Neutrophil (primary cell): ENCODE measurements at regions not wholly inside any gene's neighbourhood (a gene's known extent, or its start where the extent isn't known, plus 50 kb on each side); places are given as distances from the start of the nearest gene placed in this dataset.

Experiments used
- H3K27ac ChIP-seq: fragments of 200-600 bp; sonication (generic); 2 replicates; pipeline ENCODE4 v1.5.1; 2016; ENCODE audit warnings: mild to moderate bottlenecking, moderate library complexity
- H3K27me3 ChIP-seq: fragments of 200-600 bp; sonication (generic); 2 replicates; pipeline ENCODE4 v1.6.0; 2016; ENCODE audit warnings: mild to moderate bottlenecking
- H3K36me3 ChIP-seq: fragments of 200-600 bp; sonication (generic); 2 replicates; pipeline ENCODE4 v1.5.1; 2017
- H3K4me1 ChIP-seq, 2 experiments: fragments of 200-600 bp in 1 of 2; sonication (generic) in 1 of 2; 1 replicate in 1 of 2; 2 replicates in 1 of 2; pipeline versions ENCODE4 v1.5.1 to v1.6.1; 2013 to 2016; ENCODE audit warnings: low read depth in 1 of 2, low read length in 1 of 2, mild to moderate bottlenecking in 1 of 2, moderate library complexity in 1 of 2; ENCODE audit not compliant: control insufficient read depth in 1 of 2, insufficient read depth in 1 of 2
- H3K4me3 ChIP-seq, 2 experiments: fragments of 200-600 bp in 1 of 2; sonication (generic) in 1 of 2; 1 replicate in 1 of 2; 2 replicates in 1 of 2; pipeline ENCODE4 v1.5.1; 2013 to 2016; ENCODE audit warnings: low read depth in 1 of 2, low read length in 1 of 2, mild to moderate bottlenecking in 1 of 2, moderate library complexity in 1 of 2
- H3K9me3 ChIP-seq: fragments of 200-600 bp; sonication (generic); 2 replicates; pipeline ENCODE4 v1.5.1; 2016
- CTCF ChIP-seq: fragments of 200-600 bp; sonication (generic); IDR thresholded peaks from 2 replicates; pipeline ENCODE4 v1.5.1; 2016; ENCODE audit warnings: antibody characterized with exemption

GRCh38 chr4:152009031-152009670 lies 248.3 kb upstream of the GATB start:
- no peak overlapping the region for H3K27ac ChIP-seq
- no peaks in the 10 kb centered on the region for H3K9me3 ChIP-seq
- no peak overlapping the region for H3K4me3 ChIP-seq
- H3K4me1 ChIP-seq = no peaks in the 10 kb centered on the region
- H3K36me3 ChIP-seq = no peaks in the 10 kb centered on the region
- peaks cover 12% of the 10 kb centered on the region for H3K27me3 ChIP-seq
- TF ChIP-seq CTCF = no peak

- no peaks in the 10 kb centered on the region for H3K4me1 ChIP-seq
- peaks cover 12% of the 10 kb centered on the region for H3K27me3 ChIP-seq
- no peaks in the 10 kb centered on the region for H3K36me3 ChIP-seq
- TF ChIP-seq CTCF = no peak
- H3K4me3 ChIP-seq = no peak overlapping the region
- H3K27ac ChIP-seq = no peak overlapping the region
- no peaks in the 10 kb centered on the region for H3K9me3 ChIP-seq
These were observed 246.3 kb upstream of the GATB start for GRCh38 chr4:152007111-152007510.

GRCh38 chr4:152004801-152005200 lies 244.0 kb upstream of the GATB start:
- no peak for TF ChIP-seq CTCF

GRCh38 chr4:152000518-152000917 lies 239.7 kb upstream of the GATB start:
- no peaks in the 10 kb centered on the region for H3K36me3 ChIP-seq
- TF ChIP-seq CTCF = no peak
- no peaks in the 10 kb centered on the region for H3K27me3 ChIP-seq
- no peaks in the 10 kb centered on the region for H3K4me1 ChIP-seq
- no peaks in the 10 kb centered on the region for H3K9me3 ChIP-seq
- no peak overlapping the region for H3K27ac ChIP-seq
- no peak overlapping the region for H3K4me3 ChIP-seq

More at GRCh38 chr4:152004801-152005200, 244.0 kb upstream of the GATB start:
- Histone ChIP-seq H3K4me1 (no peaks in the 10 kb centered on the region), H3K9me3 (no peaks in the 10 kb centered on the region), H3K36me3 (no peaks in the 10 kb centered on the region), H3K27me3 (peaks cover 4% of the 10 kb centered on the region), H3K4me3 (no peak overlapping the region), H3K27ac (no peak overlapping the region)

- TF ChIP-seq CTCF = no peak
- H3K27ac ChIP-seq = no peak overlapping the region
- no peaks in the 10 kb centered on the region for H3K36me3 ChIP-seq
- no peak overlapping the region for H3K4me3 ChIP-seq
- H3K27me3 ChIP-seq = no peaks in the 10 kb centered on the region
- no peaks in the 10 kb centered on the region for H3K9me3 ChIP-seq
- H3K4me1 ChIP-seq = no peaks in the 10 kb centered on the region
These were observed 237.9 kb upstream of the GATB start for GRCh38 chr4:151998723-151999122.
